Fibroblast of mammary gland (primary cell): ENCODE measurements at regions not wholly inside any gene's neighbourhood (a gene's known extent, or its start where the extent isn't known, plus 50 kb on each side); places are given as distances from the start of the nearest gene placed in this dataset.

Experiments used
- DNase-seq: peaks from one replicate; pipeline ENCODE4 v3.0.0-alpha.2; 2010; ENCODE audit warnings: low read depth
- H3K4me3 ChIP-seq: 2 replicates; pipeline ENCODE4 v1.5.1; 2011; ENCODE audit warnings: low read depth, mild to moderate bottlenecking, low read length, moderate library complexity; ENCODE audit not compliant: control insufficient read depth
- TF ChIP-seq, protein P1 (sequence below): conservative IDR thresholded peaks from 2 replicates; pipeline ENCODE4 v1.5.1; 2011; ENCODE audit warnings: low read depth, low read length, inconsistent platforms; ENCODE audit not compliant: control insufficient read depth, insufficient read depth

DNA sequence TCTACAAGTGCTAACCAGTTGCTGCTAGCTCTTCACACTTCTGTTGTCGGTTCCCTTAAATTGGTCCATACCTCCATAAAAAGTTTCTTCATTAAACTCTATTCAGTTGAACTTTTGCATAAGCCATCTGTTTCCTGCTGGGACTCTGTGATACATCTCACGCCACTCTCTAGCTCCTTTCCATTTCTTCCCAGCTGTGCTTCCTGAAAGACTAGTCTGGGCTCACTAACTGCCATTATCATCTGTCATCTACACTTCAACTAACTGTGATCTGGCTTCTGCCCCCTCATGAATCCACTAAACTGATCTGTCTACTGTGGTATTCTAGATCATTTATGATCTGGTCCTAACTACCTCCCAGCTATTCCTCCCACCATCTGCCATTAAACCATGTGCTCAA is 78.3 kb downstream of the ELAPOR2 start:
- DNase-seq: no peak
- no peak overlapping the region for H3K4me3 ChIP-seq
- TF ChIP-seq, protein P1, sequence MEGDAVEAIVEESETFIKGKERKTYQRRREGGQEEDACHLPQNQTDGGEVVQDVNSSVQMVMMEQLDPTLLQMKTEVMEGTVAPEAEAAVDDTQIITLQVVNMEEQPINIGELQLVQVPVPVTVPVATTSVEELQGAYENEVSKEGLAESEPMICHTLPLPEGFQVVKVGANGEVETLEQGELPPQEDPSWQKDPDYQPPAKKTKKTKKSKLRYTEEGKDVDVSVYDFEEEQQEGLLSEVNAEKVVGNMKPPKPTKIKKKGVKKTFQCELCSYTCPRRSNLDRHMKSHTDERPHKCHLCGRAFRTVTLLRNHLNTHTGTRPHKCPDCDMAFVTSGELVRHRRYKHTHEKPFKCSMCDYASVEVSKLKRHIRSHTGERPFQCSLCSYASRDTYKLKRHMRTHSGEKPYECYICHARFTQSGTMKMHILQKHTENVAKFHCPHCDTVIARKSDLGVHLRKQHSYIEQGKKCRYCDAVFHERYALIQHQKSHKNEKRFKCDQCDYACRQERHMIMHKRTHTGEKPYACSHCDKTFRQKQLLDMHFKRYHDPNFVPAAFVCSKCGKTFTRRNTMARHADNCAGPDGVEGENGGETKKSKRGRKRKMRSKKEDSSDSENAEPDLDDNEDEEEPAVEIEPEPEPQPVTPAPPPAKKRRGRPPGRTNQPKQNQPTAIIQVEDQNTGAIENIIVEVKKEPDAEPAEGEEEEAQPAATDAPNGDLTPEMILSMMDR: no peak

DNA sequence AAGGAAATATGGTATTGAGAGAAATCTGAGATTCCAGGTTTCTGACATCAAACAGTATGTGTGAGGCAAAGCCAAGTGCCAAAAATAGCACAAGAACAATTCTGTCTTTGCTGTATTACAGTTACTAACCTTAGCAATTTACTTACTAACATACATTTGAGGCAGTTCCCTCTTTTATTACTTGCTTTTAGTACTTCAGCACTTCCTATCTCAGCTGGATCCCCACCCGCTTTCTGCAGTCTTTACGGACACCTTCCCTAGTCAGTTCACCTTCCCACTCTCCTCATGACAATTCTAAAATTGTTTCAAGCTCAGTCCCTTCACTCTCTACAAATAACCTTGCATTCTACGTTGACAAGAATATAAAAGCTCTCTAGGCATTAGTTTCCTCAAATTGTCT is 79.2 kb downstream of the ELAPOR2 start:
- H3K4me3 ChIP-seq: no peak overlapping the region
- TF ChIP-seq, protein P1: no peak

DNA sequence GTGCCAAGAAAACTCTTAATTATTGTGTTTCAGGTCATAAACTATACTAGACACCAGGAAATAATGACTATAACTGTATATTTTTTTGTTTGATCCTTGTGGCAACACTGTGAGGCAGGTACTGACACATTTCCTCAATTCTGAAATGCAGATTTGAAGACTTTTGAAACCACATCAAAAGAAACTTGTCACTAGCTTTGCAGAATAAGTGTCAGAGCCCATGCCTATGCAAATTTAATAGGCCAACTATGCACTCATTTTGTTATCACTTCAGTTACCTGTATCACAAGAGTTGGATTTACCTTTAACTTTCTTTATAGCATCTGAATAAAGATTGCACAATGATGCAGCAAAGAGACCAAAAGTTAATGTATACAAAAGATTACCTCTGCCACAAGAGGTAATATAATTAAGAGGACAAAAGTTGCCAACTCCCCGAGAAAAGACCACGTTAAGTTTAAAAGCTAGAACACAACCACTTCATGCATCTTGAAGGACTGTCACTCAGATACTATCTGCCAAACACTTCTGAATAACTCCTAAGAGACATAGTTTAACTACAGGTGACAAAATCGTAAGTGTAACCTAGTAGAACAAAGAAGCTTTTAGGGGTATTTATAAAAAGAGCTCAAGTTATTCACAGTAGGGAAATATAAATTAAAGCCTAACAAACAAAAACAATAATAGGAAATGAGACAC is 80.5 kb downstream of the ELAPOR2 start:
- TF ChIP-seq, protein P1: no peak
- no peak for DNase-seq
- no peak overlapping the region for H3K4me3 ChIP-seq

More for the DNA sequence above, 79.2 kb downstream of the ELAPOR2 start:
- DNase-seq: no peak

DNA sequence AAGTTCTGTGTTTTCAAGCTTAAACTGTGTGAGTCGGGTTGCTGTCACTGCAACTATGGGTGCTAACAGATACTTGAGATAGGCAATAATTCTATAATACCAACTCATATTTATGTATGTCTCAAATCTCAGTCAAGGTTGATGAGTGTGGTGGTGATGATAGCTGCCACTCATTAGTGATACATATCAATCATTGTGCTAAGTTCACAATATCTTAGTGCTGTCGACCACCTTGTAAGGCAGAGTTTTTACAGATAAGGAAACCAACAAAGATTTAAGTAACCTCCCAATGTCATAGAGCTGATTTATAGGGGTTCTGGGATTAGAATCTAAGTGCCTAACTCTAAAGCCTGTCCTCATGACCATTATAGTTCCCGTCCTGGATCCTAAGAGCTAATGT is 82.5 kb downstream of the ELAPOR2 start:
- no peak overlapping the region for H3K4me3 ChIP-seq
- DNase-seq: no peak
- TF ChIP-seq, protein P1: no peak

DNA sequence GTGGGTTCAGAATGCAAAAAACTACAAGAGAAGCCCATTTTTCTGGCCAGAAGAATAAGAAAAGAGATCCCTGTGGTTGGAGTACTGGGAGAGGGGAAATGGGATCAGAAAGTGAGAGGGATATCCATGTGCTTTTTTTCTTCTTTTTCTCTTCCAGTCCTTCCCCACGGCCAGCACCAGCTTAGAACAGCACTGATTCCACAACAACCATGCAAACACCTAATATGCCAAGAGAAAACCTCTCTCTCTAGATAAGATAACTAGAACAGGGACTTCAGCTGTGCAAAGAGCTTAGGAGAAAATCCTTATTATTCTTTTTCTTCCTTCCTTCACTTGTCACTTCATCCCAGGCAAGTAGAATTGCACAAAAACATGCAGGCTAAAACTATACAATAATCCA is 83.5 kb downstream of the ELAPOR2 start:
- H3K4me3 ChIP-seq: no peak overlapping the region
- no peak for DNase-seq
- TF ChIP-seq, protein P1: no peak

DNA sequence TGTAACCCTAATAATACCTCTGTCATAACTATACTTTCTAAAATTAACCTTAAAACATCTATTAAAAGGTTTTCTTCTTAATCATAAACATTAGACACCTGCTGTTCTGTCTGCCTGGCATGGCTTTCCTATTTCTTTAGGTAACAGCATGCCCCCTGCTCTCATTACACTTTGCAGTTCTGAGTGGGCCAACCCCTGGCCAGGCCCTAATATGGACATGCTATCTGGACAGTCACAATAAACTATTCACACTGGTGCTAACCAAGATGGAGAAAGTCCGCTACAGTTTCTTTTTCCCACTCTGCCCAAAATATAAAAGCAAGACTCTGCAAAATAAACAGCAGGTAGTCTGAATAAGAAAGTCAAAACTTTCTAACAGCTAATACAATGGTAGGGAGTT is 84.0 kb downstream of the ELAPOR2 start:
- no peak for DNase-seq
- H3K4me3 ChIP-seq: no peak overlapping the region
- TF ChIP-seq, protein P1: no peak
